HepG2 (cell line): ENCODE measurements at regions not wholly inside any gene's neighbourhood (a gene's known extent, or its start where the extent isn't known, plus 50 kb on each side); places are given as distances from the start of the nearest gene placed in this dataset.

Experiments
- ASH2L ChIP-seq: fragments of 300-600, 200-600 bp; sonication (generic); IDR thresholded peaks from 2 replicates; pipeline ENCODE4 v1.7.0; 2017; ENCODE audit warnings: low read depth, mild to moderate bottlenecking, moderate library complexity, mixed read lengths, low read length; ENCODE audit not compliant: insufficient read length
- JUN ChIP-seq: sonication (generic); formaldehyde crosslinking; IDR thresholded peaks from 2 replicates; pipeline ENCODE4 v1.4.0; 2020; ENCODE audit warnings: mild to moderate bottlenecking, missing genetic modification reagents
- PRDM15 ChIP-seq: sonication (generic); formaldehyde crosslinking; IDR thresholded peaks from 2 replicates; pipeline ENCODE4 v1.4.0; 2020; ENCODE audit warnings: missing genetic modification reagents
- TAF1 ChIP-seq: sonication (generic); formaldehyde crosslinking; IDR thresholded peaks from 2 replicates; pipeline ENCODE4 v1.4.0; 2020; ENCODE audit warnings: missing genetic modification reagents
- THRA ChIP-seq: sonication (generic); formaldehyde crosslinking; IDR thresholded peaks from 2 replicates; pipeline ENCODE4 v1.4.0; 2020; ENCODE audit warnings: missing genetic modification reagents, borderline replicate concordance
- ZBTB10 ChIP-seq: sonication (generic); formaldehyde crosslinking; IDR thresholded peaks from 2 replicates; pipeline ENCODE4 v1.4.0; 2020; ENCODE audit warnings: missing genetic modification reagents, borderline replicate concordance
- ZNF691 ChIP-seq: sonication (generic); formaldehyde crosslinking; IDR thresholded peaks from 2 replicates; pipeline ENCODE4 v1.4.0; 2020; ENCODE audit warnings: missing genetic modification reagents, low read depth, mild to moderate bottlenecking, borderline replicate concordance

GRCh38 chr4:136855886-136856285 is 676.4 kb downstream of the PCDH18 start:
- TF ChIP-seq THRA (CRISPR knock-in tag) (no peak), ZNF691 (no peak), ZBTB10 (no peak), PRDM15 (CRISPR knock-in tag) (no peak), TAF1 (CRISPR knock-in tag) (no peak), ASH2L (no peak), JUN (CRISPR knock-in tag) (no peak)
